Fibroblast of lung (primary cell): ENCODE measurements at regions not wholly inside any gene's neighbourhood (a gene's known extent, or its start where the extent isn't known, plus 50 kb on each side); places are given as distances from the start of the nearest gene placed in this dataset.

ENCODE experiments used
- DNase-seq, 2 donors: peaks; one replicate each; pipeline versions ENCODE4 v3.0.0 to v3.0.0-alpha.2; 2010; ENCODE audit warnings: low read depth in 2 of 2
- H2AFZ ChIP-seq: 2 replicates; pipeline ENCODE4 v1.5.1; 2012; ENCODE audit warnings: low read length, control low read depth, inconsistent platforms
- H3K27ac ChIP-seq: 2 replicates; pipeline ENCODE4 v1.5.1; 2011; ENCODE audit warnings: low read length, control low read depth; ENCODE audit not compliant: insufficient read depth
- H3K27me3 ChIP-seq: 2 replicates; pipeline ENCODE4 v1.5.1; 2011; ENCODE audit warnings: mild to moderate bottlenecking, low read length; ENCODE audit not compliant: control insufficient read depth, insufficient read depth
- H3K36me3 ChIP-seq: 2 replicates; pipeline ENCODE4 v1.5.1; 2011; ENCODE audit warnings: low read length; ENCODE audit not compliant: control insufficient read depth, insufficient read depth
- H3K4me1 ChIP-seq: 2 replicates; pipeline ENCODE4 v1.5.1; 2011; ENCODE audit warnings: low read length; ENCODE audit not compliant: control insufficient read depth, insufficient read depth; ENCODE audit errors: extremely low read depth
- H3K4me2 ChIP-seq: 2 replicates; pipeline ENCODE4 v1.5.1; 2011; ENCODE audit warnings: low read length, control low read depth; ENCODE audit not compliant: insufficient read depth; ENCODE audit errors: extremely low read depth
- H3K4me3 ChIP-seq, 4 experiments: fragments of 200-600 bp in 1 of 4; sonication (generic) in 1 of 4; replicated peaks in 1 of 4; 2 replicates each; pipeline ENCODE4 v1.5.1; 2011 to 2016; ENCODE audit warnings: low read length in 4 of 4, low read depth in 3 of 4, mild to moderate bottlenecking in 3 of 4, control low read depth in 2 of 4, inconsistent platforms in 1 of 4, mixed read lengths in 1 of 4; ENCODE audit not compliant: insufficient read depth in 1 of 4; ENCODE audit errors: control extremely low read depth in 1 of 4
- H3K79me2 ChIP-seq: 2 replicates; pipeline ENCODE4 v1.5.1; 2012; ENCODE audit warnings: mild to moderate bottlenecking, low read length, inconsistent platforms; ENCODE audit not compliant: control insufficient read depth, insufficient read depth
- H3K9ac ChIP-seq: 2 replicates; pipeline ENCODE4 v1.5.1; 2011; ENCODE audit warnings: mild to moderate bottlenecking, low read length, control low read depth; ENCODE audit not compliant: insufficient read depth
- H3K9me3 ChIP-seq: 2 replicates; pipeline ENCODE4 v1.5.1; 2012; ENCODE audit warnings: low read depth, low read length; ENCODE audit not compliant: control insufficient read depth, insufficient read depth
- H4K20me1 ChIP-seq: 2 replicates; pipeline ENCODE4 v1.5.1; 2011; ENCODE audit warnings: low read length; ENCODE audit not compliant: control insufficient read depth, insufficient read depth; ENCODE audit errors: extremely low read depth
- EZH2 ChIP-seq: IDR thresholded peaks from 2 replicates; pipeline ENCODE4 v1.5.1; 2012; ENCODE audit warnings: low read length, control low read depth, mild to moderate bottlenecking; ENCODE audit errors: missing control alignments
- TF ChIP-seq, protein P1 (sequence below), 2 donors: IDR thresholded peaks in 1 of 2; conservative IDR thresholded peaks in 1 of 2; 1 replicate in 1 of 2; 2 replicates in 1 of 2; pipeline ENCODE4 v1.5.1; 2011 to 2012; ENCODE audit warnings: low read length in 2 of 2, control low read depth in 1 of 2, inconsistent platforms in 1 of 2, low read depth in 1 of 2, mild to moderate bottlenecking in 1 of 2

DNA sequence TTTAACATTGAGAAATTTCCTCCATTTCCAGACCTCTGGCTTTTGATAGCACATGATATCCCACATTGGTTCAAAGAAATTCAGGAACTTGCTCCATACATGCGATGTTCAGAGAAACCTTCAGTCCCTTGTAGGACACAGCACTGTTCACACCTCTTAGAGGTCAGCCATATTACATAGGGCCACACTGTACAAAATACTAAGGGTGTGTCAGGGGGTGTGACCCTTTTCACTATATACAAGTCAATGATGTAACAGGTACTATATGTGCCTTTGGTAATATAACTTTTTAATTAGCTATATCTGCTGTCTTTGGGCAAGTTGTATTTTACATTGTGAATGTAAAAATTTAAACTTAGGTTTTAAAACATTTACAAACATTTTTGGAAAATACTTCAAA lies 505.5 kb downstream of the ENC1 start:
- H3K9me3 ChIP-seq, result no peaks in the 10 kb centered on the region

DNA sequence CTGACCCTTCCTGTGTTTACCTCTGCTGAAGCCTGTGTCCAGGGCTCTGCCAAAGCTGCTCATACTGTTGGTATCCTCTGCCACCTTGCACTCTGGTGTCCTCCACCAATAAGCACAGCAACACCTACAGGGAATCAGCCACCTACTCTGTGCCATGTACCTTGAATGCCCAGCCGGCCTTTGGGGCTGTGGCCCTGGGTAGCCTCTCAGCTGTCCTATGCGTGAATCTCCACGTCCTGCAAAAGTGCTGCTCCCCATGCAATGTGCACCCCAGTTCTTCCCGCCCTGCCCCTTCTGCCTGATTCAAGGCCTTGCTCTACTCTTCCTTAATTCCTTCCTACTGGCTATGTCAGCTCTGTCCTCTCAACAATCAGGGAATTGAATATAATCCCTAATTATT lies 506.5 kb downstream of the ARHGEF28 start:
- Histone ChIP-seq H2AFZ (no peak overlapping the region), H3K36me3 (no peaks in the 10 kb centered on the region), H3K4me2 (no peak overlapping the region), H3K27ac (no peak overlapping the region), H3K4me1 (no peaks in the 10 kb centered on the region), H3K27me3 (no peaks in the 10 kb centered on the region), H4K20me1 (no peaks in the 10 kb centered on the region), H3K9ac (no peak overlapping the region), H3K79me2 (no peaks in the 10 kb centered on the region), H3K9me3 (no peaks in the 10 kb centered on the region), H3K4me3 (no peak overlapping the region)
- no peak for DNase-seq
- no peak for TF ChIP-seq EZH2

More for the DNA sequence above, 505.5 kb downstream of the ENC1 start:
- DNase-seq, result no peak
- H3K27me3 ChIP-seq, result no peaks in the 10 kb centered on the region
- TF ChIP-seq, protein P1, sequence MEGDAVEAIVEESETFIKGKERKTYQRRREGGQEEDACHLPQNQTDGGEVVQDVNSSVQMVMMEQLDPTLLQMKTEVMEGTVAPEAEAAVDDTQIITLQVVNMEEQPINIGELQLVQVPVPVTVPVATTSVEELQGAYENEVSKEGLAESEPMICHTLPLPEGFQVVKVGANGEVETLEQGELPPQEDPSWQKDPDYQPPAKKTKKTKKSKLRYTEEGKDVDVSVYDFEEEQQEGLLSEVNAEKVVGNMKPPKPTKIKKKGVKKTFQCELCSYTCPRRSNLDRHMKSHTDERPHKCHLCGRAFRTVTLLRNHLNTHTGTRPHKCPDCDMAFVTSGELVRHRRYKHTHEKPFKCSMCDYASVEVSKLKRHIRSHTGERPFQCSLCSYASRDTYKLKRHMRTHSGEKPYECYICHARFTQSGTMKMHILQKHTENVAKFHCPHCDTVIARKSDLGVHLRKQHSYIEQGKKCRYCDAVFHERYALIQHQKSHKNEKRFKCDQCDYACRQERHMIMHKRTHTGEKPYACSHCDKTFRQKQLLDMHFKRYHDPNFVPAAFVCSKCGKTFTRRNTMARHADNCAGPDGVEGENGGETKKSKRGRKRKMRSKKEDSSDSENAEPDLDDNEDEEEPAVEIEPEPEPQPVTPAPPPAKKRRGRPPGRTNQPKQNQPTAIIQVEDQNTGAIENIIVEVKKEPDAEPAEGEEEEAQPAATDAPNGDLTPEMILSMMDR (conservative IDR thresholded peaks at IDR 0.05 in 1 of 2, IDR thresholded peaks at IDR 0.05 in 1 of 2; ENCODE audit: low read depth in 1 of 2, low read length in 2 of 2), result no peak
- no peak for TF ChIP-seq EZH2
- H3K4me2 ChIP-seq, result no peak overlapping the region
- H3K4me1 ChIP-seq, result no peaks in the 10 kb centered on the region
- no peak overlapping the region for H3K27ac ChIP-seq
- H3K9ac ChIP-seq, result no peak overlapping the region
- H4K20me1 ChIP-seq, result no peaks in the 10 kb centered on the region
- H3K4me3 ChIP-seq, result no peak overlapping the region
- no peaks in the 10 kb centered on the region for H3K36me3 ChIP-seq
- no peaks in the 10 kb centered on the region for H3K79me2 ChIP-seq
- no peak overlapping the region for H2AFZ ChIP-seq

DNA sequence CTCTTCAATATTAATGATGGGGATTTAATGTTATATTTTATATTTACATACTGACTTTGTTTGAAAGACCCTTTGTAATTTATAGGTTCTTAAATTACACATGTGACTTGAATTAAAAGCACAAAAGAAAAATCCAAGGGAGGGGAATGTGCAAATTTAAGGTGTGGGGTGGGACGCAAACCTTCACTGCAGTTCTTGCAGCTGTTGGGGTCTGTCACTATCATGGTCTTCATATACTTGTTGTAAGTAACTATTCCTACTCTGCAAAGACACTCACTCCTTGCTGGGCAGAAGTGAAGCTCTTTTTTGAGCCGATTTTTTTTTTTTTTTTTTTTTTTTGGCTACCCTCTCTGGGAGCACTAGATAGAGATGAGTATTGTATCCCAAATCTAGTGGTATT lies 505.3 kb downstream of the ARHGEF28 start:
- no peak for TF ChIP-seq EZH2
- TF ChIP-seq, protein P1 (conservative IDR thresholded peaks at IDR 0.05 in 1 of 2, IDR thresholded peaks at IDR 0.05 in 1 of 2; ENCODE audit: low read depth in 1 of 2, low read length in 2 of 2), result no peak
- Histone ChIP-seq H3K4me2 (no peak overlapping the region), H2AFZ (no peak overlapping the region), H3K9me3 (no peaks in the 10 kb centered on the region), H3K4me3 (no peak overlapping the region), H3K36me3 (no peaks in the 10 kb centered on the region), H3K9ac (no peak overlapping the region), H3K79me2 (no peaks in the 10 kb centered on the region), H3K27me3 (no peaks in the 10 kb centered on the region), H3K4me1 (no peaks in the 10 kb centered on the region), H3K27ac (no peak overlapping the region), H4K20me1 (no peaks in the 10 kb centered on the region)
- no peak for DNase-seq
